DMS79 (cell line): ENCODE measurements at regions not wholly inside any gene's neighbourhood (a gene's known extent, or its start where the extent isn't known, plus 50 kb on each side); places are given as distances from the start of the nearest gene placed in this dataset.

ENCODE experiments used
- DNase-seq: peaks from one replicate; lab custom pipeline; 2025; lab: John Stamatoyannopoulos, UW

DNA sequence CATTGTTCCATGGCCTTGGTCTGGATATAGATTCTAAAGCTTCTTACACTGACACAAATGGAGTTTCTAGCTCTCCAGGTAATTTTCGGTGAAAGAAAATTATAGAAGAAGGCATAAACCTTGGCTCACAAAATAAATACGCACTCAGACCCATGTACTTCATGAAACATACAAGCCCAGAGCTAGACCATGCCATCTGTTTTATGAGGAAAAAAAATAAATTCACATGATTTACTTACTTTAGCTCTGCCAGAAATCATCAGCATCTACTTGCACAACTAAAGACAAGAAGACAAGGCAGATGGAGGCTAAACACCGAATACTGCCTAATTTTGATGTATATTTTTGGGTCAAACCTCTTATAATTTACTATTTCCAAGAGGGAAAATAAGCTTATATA, 197.4 kb upstream of the KLF14 start:
- DNase-seq: no peak

DNA sequence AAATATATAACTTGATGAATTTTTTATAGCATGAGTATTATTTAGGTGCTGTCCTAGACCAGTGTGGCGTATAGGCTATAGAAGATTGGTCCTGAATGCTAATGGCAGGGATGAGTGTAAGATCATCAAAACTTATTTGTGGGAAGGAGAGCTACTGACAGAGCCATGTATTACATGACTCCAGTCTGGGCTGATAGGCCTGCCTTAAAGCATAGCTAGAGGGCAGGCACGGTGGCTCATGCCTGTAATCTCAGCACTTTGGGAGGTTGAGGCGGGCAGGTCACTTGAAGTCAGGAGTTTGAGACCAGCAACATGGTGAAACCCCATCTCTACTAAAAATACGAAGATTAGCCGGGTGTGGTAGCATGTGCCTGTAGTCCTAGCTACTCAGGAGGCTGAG, 198.1 kb upstream of the KLF14 start:
- DNase-seq: no peak

DNA sequence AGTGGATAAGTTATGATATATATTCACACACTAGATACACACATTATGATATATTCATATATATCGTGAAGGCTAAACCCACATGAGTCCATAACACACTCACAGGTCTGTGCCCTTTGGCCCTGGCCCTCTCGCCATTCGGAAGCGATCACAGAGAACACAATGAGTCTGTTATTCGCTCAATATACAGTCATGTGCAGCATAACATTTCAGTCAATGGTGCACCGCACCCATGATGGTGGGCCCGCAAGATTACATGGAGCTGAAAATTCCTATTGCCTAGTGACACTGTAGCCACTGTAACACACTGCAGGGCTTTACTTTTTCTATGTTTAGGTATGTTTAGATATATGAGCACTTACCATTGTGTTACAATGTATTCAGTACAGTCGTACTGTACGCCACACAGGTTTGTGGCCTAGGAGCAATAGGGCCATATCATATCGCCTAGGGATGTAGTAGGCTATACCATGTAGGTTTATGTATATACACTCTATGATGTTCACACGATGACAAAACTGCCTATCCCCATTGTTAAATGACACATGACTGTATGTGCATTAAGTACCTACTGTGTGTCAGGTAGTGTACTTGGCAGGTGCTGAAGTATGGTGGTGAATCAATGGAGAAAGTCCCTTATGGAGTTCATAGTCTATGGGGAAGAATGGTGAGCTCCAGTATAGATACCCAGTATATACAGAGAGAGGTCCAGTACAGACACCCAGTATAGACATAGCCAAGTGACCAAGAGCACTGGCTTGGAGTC, 198.8 kb upstream of the KLF14 start:
- DNase-seq: no peak

DNA sequence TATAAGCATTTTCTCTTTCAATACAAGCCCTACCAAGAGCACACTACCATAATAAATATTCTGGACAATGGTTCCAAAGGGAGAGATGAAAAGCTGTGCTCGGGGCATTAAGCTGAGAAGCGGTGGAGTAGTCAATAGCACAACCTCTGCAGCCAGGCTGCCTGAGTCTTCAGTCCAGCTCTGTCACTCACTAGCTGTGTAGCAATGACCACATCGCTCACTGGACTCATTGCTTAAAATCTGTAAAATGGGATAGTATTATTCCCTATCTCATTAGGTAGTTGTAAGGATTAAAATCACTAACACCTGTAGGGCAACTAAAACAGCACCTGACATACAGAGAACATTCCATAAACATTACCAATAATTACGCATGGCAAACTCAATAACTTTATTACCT, 199.9 kb upstream of the KLF14 start:
- DNase-seq: no peak

DNA sequence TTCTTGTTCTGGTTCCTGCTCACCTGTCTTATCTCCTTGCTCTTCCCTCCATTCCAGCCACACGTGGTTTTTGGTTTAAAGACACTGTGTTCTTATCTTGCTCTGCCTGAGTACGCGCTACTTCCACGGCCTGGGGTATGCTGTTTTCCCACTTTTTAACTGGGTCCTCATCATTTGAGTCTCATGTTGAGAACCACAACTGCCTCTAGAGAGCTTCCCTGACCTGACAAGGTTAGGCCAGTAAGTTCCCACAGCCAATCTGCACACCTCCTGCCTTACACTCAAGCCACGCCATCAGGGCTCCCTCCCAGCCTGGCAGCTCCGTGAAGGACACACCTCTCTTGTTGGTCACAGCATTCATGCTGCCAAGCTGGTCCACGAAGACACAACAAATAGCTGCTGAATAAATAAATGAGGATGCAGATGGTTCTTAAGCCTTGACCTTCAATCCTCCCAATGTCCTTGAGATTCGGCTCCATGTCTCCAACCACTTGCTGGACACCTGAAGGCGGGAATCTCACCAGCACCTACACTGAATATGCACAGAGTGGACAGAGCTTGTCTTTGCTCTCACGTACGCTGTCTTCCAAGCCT, 201.7 kb upstream of the KLF14 start:
- DNase-seq: no peak

DNA sequence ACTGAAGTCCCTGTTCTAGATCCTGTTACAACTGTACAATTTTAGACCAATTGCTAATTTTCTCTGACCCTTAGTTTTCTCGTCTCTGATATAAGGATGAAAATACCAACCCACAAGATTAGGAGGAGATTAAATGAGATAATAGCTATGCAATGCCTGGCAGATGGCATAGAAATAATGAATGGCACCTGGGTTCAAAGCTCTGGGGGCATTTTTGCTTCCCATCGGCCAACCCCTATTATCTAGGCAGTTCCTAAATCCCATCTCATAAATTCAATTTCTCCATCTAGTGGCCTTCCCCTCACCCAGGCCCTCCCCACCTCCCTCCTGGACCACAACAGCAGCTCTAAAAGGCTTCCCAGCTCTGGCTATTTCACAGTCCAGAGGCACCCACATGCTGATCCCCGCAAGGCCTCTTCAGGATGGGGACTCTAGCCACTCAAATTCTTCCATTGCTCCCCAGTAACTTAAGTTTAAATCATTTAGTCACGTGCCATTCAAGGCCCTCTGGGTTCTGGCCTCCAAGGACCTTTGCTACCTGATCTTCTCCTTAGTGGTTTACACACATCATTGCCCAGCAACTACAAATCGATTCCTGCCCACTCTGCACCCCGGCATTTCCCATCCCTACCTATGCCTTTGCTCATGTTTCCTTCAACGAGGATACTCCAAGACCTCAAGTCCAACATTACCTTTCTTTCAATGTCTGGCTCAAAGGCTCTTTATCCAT, 202.4 kb upstream of the KLF14 start:
- DNase-seq: no peak

DNA sequence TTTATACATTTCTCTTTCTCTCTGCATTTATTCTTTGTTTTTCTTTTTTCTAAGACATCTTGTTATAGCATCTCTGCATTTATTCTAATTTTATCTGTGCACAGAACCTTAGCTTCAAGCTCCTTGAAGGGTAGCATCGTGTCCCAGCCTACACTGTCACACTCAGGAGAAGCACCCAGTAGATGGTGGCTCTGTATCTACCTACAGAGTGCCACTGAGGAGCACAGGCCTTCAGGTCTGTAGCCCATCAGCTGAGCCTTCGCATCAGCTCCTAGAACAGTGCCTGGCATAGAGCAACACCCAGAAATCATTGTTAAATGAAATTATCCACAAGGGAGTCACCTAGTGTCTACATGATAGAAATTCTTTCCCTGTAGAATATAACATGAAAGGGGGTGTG, 203.0 kb upstream of the KLF14 start:
- DNase-seq: no peak

DNA sequence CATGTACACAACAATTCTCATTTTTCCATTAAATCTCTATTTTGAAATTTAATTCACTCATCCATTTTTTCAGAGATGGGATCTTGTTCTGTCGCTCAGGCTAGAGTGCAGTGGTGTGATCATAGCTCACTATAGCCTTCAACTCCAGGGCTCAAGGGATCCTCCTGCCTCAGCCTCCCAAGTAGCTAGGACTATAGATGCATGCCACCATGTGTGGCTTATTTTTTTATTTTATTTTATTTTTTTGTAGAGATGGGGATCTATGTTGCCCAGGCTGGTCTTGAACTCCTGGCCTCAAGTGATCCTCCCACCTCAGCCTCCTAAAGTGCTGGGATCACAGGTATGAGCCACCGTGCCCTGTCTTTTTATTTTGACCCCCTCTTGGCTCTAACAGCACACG, 203.8 kb upstream of the KLF14 start:
- DNase-seq: no peak

DNA sequence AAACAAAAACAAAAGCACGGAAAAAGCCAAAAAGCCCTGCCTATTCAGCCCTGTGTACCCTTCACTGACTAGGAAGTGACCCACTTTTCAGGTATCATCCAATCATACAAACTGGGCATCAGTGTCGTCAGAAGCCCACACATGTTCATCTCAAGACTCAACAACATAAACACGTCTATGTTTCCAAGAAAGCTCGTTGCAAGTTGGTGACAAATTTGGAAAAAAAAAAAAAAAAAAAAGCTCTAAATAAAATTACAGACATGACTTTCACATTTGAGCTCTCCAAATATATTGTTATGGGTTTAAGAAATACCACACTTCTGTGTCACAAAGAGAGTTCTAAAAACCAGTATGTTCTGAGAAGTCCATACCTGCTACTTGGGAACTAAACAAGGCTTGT, 204.7 kb upstream of the KLF14 start:
- no peak for DNase-seq

DNA sequence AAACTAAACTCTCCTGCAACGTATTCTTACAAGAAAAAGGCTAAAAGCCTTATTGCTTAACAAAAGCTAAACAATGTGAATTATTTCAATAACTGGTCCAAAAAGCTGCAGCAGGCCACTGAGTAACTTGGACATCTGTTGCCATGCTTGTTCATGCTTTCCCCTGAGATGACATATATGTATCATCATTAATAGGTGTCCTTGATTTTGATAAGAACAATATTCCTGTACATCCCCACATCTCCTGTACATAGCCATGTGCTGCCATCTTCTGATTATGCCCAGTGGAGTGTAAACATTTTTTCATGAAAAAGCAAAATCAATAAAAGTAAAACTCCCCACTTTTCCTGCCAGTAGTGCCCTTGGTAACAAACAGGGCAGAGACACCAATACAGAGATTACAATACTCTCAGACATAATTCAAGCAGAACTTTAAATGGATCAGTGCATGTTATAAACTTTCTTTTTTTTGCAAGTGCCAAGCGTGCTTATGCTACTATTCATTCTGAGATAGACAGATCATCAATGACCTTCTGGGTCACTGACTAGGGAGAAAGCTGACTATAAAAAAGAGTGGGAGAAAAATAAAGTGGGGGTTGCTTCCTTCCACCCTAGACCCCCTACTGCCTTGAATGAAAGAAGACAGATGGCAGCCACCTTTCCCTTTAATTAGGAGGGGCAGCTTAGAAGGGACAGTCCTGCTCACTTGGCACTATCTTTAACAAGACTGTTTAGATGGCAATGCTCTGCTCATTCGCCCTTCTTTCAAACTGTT, 205.5 kb upstream of the KLF14 start:
- no peak for DNase-seq

DNA sequence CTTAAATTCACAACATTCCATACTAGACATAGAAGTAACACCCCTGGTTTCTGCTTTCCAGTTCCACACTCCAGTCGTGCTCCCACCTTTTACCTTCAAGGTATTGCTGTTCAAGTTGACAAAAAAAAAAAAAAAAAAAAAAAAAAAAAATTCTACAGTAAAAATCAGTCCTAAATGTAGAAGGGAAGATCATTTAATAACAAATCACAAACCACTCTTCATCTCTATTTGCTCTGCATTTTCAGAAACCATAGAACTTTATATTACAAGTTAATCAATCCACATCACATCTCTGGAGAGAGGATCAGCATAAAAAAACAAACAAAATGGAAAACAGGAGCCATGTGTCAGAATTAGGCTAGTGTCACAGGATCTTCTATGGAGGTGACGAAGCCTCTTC, 206.3 kb upstream of the KLF14 start:
- DNase-seq: no peak

DNA sequence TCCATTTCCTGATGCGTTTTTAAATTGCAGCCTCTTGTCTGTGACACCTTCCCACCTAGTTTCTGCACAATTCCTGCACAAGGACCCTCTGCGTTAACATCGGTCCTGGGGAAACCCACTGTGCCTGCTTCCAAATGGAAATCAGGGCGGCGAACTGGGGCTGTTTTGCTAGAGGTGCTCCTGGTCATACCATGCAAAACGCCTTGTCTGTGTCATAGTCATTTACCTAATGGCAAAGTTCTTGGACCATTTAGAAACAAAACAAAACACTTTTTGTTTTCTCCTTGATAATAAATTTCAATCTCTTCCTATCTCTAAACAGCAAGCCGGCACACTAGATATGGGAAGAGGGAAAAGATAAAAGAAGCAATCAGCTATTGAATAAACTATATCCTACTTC, 206.9 kb upstream of the KLF14 start:
- no peak for DNase-seq

DNA sequence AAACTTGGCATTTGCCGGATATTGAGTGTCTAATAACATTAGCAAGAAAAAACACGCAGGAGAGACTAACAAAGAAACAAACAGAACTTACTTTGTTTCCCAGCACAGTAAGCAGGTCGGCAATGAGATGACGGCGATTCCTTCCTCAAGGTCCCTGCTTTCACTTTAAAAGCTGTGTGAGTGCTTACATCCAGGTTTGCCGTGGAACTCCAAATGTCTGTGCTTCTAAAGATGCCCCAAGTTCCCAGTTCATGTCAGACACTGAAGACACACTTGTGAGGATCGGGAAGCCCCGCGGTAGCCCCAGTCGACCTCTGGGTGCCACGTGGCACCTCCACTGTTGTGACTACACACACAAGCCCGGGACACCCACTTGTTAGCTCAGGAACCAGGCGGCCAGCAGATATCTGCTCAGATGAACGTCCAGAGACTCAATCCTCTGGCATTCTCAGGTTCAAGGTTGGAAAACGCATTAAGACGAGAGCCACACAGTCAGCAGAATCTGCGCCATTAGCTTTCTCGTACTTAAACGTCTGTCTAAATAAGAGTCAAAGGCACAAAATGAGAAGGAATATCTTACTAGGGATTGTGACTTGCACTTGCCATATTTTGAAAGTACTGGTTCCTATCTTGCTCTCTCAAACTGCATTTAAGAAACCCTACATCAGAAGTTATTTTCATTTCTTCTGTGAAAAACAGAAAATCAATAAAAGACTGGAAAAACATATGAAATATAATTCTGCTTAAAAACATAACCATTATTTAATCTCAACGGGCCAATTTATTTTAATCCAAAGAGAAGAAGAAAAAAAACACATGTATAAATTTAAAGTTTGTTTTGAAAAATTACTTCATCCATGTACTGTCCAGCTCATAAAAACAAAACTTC, 207.6 kb upstream of the KLF14 start:
- no peak for DNase-seq

DNA sequence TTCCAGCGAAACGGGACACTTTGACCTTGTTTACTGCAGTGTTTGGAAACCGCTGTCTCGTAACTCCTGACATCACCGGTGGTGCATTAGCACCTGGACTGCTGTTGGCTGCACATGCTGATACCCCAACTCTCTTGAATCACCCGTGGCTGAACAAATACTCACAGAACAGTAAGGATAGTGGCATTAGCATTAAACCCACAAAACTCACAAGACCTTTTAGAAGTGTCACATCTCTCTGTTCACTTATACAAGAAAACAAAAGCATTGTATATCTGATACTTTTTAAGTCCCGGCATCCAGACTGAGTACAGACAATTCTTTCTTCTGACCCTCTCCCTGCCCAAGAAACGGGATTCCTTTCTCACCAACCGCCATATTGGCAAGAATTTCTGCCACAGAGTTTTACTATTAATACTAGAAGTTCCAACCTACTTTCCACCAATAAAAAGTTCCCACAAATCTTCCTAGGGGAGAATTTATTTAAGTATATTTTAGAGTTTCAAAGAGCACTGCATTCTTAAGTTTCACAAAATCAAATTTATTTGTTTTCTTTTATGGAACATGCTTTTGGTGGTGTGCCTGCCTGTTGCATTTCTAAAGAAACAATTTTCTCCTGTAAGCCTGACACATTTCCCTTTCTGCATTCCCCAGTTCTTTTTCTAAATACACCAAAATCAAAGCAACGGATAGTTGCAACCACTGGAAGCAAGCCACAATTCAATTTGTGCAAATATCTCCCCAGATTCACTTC, 208.4 kb upstream of the KLF14 start:
- no peak for DNase-seq

DNA sequence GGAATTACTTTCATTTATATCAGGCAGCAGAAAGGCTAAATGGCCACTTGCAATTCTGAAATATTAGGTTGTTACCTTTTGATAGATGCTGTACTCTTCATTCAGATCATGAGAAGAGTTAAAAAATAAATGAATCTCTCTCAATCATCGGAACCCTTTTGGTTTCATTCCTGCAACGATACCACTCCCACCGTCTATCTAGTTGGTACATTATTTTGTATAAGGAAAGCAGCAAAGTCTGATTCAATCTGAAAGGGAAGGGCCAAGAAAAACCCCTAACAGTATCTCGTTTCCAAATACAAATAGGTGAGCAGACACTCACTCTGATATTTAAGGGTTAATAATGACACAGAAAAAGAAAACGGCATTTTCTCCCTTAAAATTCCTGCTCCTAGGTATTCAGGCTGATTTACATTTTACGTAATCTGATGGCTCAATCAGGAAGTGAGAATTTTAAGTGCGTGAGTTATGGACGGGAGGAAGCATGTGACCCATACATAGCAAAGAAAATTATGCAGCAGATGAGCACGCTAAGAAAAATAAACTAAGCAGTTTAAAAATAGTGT, 209.4 kb upstream of the KLF14 start:
- no peak for DNase-seq

DNA sequence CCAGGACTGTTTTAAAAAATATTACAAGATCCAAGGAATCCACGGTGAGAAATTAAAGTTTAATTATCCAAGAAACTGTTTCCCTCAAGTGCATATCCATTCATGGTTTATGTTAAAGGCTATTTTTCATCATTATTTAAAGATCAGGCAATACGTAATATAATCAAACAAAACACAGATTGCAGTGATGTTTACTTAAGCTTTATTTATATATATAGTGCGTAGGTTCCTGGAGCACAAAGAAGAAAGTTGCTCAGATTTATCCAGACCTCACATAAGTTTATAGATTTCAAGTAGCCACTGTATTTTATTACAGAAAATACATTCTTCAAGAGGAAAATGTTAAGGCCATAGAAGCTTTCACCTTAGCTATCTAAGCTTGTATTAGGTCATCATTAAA, 210.0 kb upstream of the KLF14 start:
- no peak for DNase-seq

DNA sequence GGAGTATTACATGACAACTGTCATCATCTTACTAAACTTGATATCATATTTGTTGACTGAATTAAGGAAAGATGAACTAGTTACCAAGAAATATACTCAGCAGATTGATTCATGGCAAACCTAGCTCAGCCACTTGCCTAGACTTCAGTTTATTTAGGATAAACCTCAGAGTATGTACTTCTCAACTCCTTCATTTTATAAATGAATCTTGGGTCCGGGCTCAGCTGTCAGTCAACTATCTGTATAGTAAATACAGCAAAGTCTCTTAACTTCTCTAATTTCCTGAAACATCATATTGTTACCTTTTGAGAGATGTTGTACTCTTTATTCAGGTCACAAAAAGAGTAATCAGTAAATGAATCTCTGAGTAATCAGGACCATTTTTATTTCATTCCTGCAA, 211.0 kb upstream of the KLF14 start:
- DNase-seq: no peak

DNA sequence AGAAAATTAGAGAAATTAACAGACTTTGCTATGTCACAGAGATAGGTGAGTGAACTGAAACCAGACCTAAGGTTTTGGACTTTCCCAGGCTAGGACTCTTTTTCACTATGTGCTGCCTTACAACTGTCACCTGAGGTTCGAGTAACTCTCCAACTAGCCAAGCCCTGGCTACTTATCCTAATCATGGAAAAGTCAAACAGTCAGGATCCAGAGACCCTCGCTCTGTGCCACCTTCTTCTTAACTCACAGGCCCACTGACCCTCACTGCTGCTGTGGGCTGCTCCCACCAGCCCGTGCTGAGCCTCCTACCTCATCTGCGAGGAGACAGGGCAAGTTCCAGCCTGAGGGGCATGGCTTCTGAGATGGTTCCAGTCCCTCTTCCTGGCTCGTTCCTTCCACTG, 211.4 kb upstream of the KLF14 start:
- no peak for DNase-seq

DNA sequence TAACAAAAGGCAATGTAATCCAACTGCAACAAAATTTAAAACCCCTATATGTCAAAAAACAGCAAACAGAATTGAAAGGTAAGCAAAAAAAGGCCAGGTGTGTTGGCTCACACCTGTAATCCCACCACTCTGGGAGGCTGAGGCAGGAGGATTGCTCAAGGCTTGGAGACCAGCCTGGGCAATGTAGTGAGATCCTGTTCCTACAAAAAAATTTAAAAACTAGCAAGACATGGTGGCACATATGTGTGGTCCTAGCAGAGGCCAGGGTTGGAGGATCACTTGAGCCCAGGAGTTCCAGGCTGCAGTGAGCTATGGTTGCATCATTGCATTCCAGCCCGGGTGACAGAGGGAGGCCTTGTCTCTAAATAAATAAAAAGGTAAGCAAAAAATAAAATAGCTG, 212.1 kb upstream of the KLF14 start:
- DNase-seq: no peak

DNA sequence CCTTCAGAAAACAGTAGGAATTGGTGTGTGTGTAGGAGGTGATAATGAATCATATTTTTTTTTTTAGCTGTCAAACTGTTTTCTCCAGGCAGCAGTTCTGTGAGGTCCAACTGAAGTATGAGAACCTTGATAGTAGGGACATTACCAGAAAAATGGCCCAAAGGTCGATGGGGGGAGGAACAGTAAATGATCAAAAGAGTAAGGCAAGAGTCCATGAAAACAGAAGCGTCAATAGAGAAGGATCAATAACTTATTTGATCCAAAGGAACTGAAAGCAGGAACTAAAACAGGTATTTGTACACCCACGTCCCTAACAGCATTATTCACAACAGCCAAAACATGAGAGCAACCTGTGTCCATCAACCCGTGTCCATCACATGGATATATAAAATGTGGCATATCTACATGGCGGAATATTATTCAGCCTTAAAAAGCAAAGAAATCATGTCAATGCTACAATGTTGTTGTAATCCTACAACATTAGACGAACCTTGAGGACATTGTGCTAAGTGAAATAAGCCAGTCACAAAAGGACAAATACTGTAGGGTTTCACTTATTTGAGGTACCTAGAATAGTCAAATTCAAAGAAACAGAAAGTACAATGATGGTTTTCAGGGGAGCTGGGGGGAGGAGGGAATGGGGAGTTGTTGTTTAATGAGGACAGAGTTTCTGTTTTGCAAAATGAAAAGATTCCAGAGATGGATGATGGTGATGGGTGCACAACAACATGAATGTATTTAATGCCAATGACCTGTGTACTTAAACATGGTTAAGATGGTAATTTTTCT, 214.0 kb upstream of the KLF14 start:
- DNase-seq: no peak
